ENCODE measurements at regions not wholly inside any gene's neighbourhood (a gene's known extent, or its start where the extent isn't known, plus 50 kb on each side); places are given as distances from the start of the nearest gene placed in this dataset.

DNA sequence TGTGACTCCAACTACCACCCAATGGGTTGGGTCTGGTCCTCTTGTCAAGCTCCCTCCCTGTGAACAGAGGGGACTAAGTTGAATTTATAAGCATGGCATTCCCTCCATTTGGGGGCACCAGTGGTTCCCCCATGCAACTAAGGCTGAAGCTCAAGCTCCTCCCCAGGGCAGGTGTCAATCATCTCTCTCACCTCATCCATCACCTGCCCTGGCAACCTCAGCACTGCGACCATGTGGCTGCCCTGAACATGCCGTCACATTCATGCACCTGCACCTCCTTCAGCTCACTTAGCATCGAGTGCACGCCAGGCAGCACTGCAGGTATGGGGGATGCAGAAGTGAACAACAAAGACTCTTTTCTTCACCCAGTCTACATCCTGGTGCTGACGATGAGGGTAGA, 799.3 kb downstream of the TBC1D22A start:
- TF ChIP-seq EZH2phosphoT487 (IDR thresholded peaks at IDR 0.05; ENCODE audit: insufficient read depth, low read depth) = no peak
- TF ChIP-seq EZH2 (IDR thresholded peaks at IDR 0.05; ENCODE audit: insufficient read depth, poor library complexity, severe bottlenecking) = no peak
